Caco-2 (cell line): ENCODE measurements at regions not wholly inside any gene's neighbourhood (a gene's known extent, or its start where the extent isn't known, plus 50 kb on each side); places are given as distances from the start of the nearest gene placed in this dataset.

ENCODE experiments used
- BruUV-seq: library from RNA; stranded (reverse); fragments of 400-500 nt; replicated peaks from 2 replicates; lab custom pipeline; 2021; lab: Mats Ljungman, UMichigan
- CTCF ChIA-PET: fragments of 300-600 bp; sonication (Branson Sonifier 250); formaldehyde crosslinking; loops from one replicate; lab custom pipeline; 2022; ENCODE audit warnings: antibody characterized with exemption; lab: Charles Lee
- POLR2A ChIA-PET: fragments of 300-600 bp; sonication (Branson Sonifier 250); formaldehyde crosslinking; loops from one replicate; lab custom pipeline; 2022; ENCODE audit warnings: antibody characterized with exemption; lab: Charles Lee
- DNase-seq, 2 experiments: peaks; one replicate each; pipeline versions ENCODE4 v3.0.0 to v3.0.0-alpha.2; 2020 to 2022
- H3K27me3 ChIP-seq: replicated peaks from 2 replicates; pipeline ENCODE4 v1.6.0; 2011; ENCODE audit warnings: low read length; ENCODE audit not compliant: control insufficient read depth, insufficient read depth
- H3K36me3 ChIP-seq: 2 replicates; pipeline ENCODE4 v1.5.1; 2011; ENCODE audit warnings: low read length; ENCODE audit not compliant: control insufficient read depth, insufficient read depth
- H3K4me1 ChIP-seq: fragments of 250-450 bp; sonication (Bioruptor Pico); 2 replicates; pipeline ENCODE4 v1.5.1; 2020; ENCODE audit warnings: mild to moderate bottlenecking
- H3K4me3 ChIP-seq: 2 replicates; pipeline ENCODE4 v1.5.1; 2011; ENCODE audit warnings: low read depth, mild to moderate bottlenecking, control low read depth, low read length
- H3K9me3 ChIP-seq: fragments of 250-450 bp; sonication (Bioruptor Pico); 2 replicates; pipeline ENCODE4 v1.5.1; 2020; ENCODE audit warnings: mild to moderate bottlenecking, moderate library complexity
- H3K27ac Mint-ChIP-seq: one replicate; pipeline ENCODE4 v1.8.0; 2022; ENCODE audit warnings: mixed read lengths; ENCODE audit not compliant: unreplicated experiment
- H3K27me3 Mint-ChIP-seq: one replicate; pipeline ENCODE4 v1.8.0; 2022; ENCODE audit warnings: mixed read lengths; ENCODE audit not compliant: insufficient read depth, unreplicated experiment
- H3K36me3 Mint-ChIP-seq: one replicate; pipeline ENCODE4 v1.8.0; 2022; ENCODE audit warnings: mild to moderate bottlenecking, mixed read lengths; ENCODE audit not compliant: insufficient read depth, unreplicated experiment
- H3K4me1 Mint-ChIP-seq: one replicate; pipeline ENCODE4 v1.8.0; 2022; ENCODE audit warnings: low read depth, mixed read lengths; ENCODE audit not compliant: unreplicated experiment
- H3K4me3 Mint-ChIP-seq: one replicate; pipeline ENCODE4 v1.8.0; 2022; ENCODE audit warnings: mild to moderate bottlenecking, moderate library complexity, mixed read lengths; ENCODE audit not compliant: unreplicated experiment
- H3K9me3 Mint-ChIP-seq: one replicate; pipeline ENCODE4 v1.8.0; 2022; ENCODE audit warnings: mixed read lengths; ENCODE audit not compliant: unreplicated experiment
- CTCF ChIP-seq, 2 experiments: fragments of 200-600 bp in 1 of 2; IDR thresholded peaks; 1 replicate in 1 of 2; 2 replicates in 1 of 2; pipeline versions ENCODE4 v1.5.1 to v1.8.0; 2011 to 2022; ENCODE audit warnings: antibody characterized with exemption in 1 of 2, control low read depth in 1 of 2, inconsistent platforms in 1 of 2, low read depth in 1 of 2, low read length in 1 of 2, mild to moderate bottlenecking in 1 of 2, moderate library complexity in 1 of 2; ENCODE audit not compliant: insufficient read depth in 1 of 2, severe bottlenecking in 1 of 2, unreplicated experiment in 1 of 2
- intact Hi-C: fragments of 100-400 bp; cut with micrococcal nuclease; formaldehyde crosslinking; loops from one replicate; pipeline ENCODE4 v1.10.0; 2022; ENCODE audit not compliant: unreplicated experiment

GRCh38 chr11:71184421-71185210, 67.8 kb downstream of the SHANK2 start:
- H3K27ac Mint-ChIP-seq, result peak overlapping the region; percentile 38
- peaks cover 18% of the 10 kb centered on the region for H3K4me1 ChIP-seq
- no peak overlapping the region for H3K4me3 Mint-ChIP-seq
- CTCF ChIA-PET, result no interaction called here
- POLR2A ChIA-PET, result interaction anchor here (0.5 kb wide), 1 partner anchor 69 kb away, joined by 3 read pairs; no protein-coding TSS in a partner anchor
- peaks cover 55% of the 10 kb centered on the region for H3K36me3 Mint-ChIP-seq
- 0 out of 2 replicates have a peak, but pooled peaks cover 3% of the 10 kb centered on the region for H3K36me3 ChIP-seq
- no peaks in the 10 kb centered on the region for H3K27me3 ChIP-seq
- peak in 1 of 2 experiments; percentile 26 for DNase-seq
- no TSS peak for BruUV-seq
- peaks cover 28% of the 10 kb centered on the region for H3K4me1 Mint-ChIP-seq
- no peak for TF ChIP-seq CTCF (IDR thresholded peaks at IDR 0.05; ENCODE audit: insufficient read depth in 1 of 2, low read depth in 1 of 2, low read length in 1 of 2, severe bottlenecking in 1 of 2, unreplicated experiment in 1 of 2)
- no peaks in the 10 kb centered on the region for H3K9me3 Mint-ChIP-seq
- intact Hi-C loops, result loop anchor here (5.0 kb wide), 1 partner anchor 68 kb away; the partner anchor contains the start of gene SHANK2
- H3K4me3 ChIP-seq, result no peak overlapping the region
- no peaks in the 10 kb centered on the region for H3K27me3 Mint-ChIP-seq
- H3K9me3 ChIP-seq, result no peaks in the 10 kb centered on the region

- peaks cover 48% of the 10 kb centered on the region for H3K36me3 Mint-ChIP-seq
- POLR2A ChIA-PET, result no interaction called here
- Histone ChIP-seq H3K4me3 (no peak overlapping the region), H3K4me1 (peaks cover 25% of the 10 kb centered on the region), H3K27me3 (no peaks in the 10 kb centered on the region), H3K36me3 (0 out of 2 replicates have a peak, but pooled peaks cover 3% of the 10 kb centered on the region), H3K9me3 (no peaks in the 10 kb centered on the region)
- no TSS peak for BruUV-seq
- DNase-seq, result peak in 1 of 2 experiments; percentile 26
- no peak overlapping the region for H3K27ac Mint-ChIP-seq
- intact Hi-C loops, result loop anchor here (5.0 kb wide), 1 partner anchor 68 kb away; the partner anchor contains the start of gene SHANK2
- TF ChIP-seq CTCF (IDR thresholded peaks at IDR 0.05; ENCODE audit: insufficient read depth in 1 of 2, low read depth in 1 of 2, low read length in 1 of 2, severe bottlenecking in 1 of 2, unreplicated experiment in 1 of 2), result no peak
- CTCF ChIA-PET, result no interaction called here
- no peak overlapping the region for H3K4me3 Mint-ChIP-seq
- H3K27me3 Mint-ChIP-seq, result no peaks in the 10 kb centered on the region
- H3K9me3 Mint-ChIP-seq, result no peaks in the 10 kb centered on the region
- H3K4me1 Mint-ChIP-seq, result peaks cover 33% of the 10 kb centered on the region
Observed at GRCh38 chr11:71183878-71184277, 68.5 kb downstream of the SHANK2 start.

- Mint-ChIP-seq H3K27ac (no peak overlapping the region), H3K9me3 (peaks cover 2% of the 10 kb centered on the region), H3K36me3 (peaks cover 41% of the 10 kb centered on the region), H3K27me3 (no peaks in the 10 kb centered on the region), H3K4me3 (no peak overlapping the region), H3K4me1 (peaks cover 30% of the 10 kb centered on the region)
- no peak for TF ChIP-seq CTCF (IDR thresholded peaks at IDR 0.05; ENCODE audit: insufficient read depth in 1 of 2, low read depth in 1 of 2, low read length in 1 of 2, severe bottlenecking in 1 of 2, unreplicated experiment in 1 of 2)
- no TSS peak for BruUV-seq
- POLR2A ChIA-PET, result no interaction called here
- Histone ChIP-seq H3K27me3 (no peaks in the 10 kb centered on the region), H3K4me3 (no peak overlapping the region), H3K9me3 (no peaks in the 10 kb centered on the region), H3K36me3 (no peaks in the 10 kb centered on the region), H3K4me1 (peaks cover 25% of the 10 kb centered on the region)
- DNase-seq, result peak in 1 of 2 experiments; percentile 32
- intact Hi-C loops, result loop anchor here (5.0 kb wide), 1 partner anchor 69 kb away; the partner anchor contains the start of gene SHANK2
- CTCF ChIA-PET, result no interaction called here
Observed at GRCh38 chr11:71182791-71183677, 69.3 kb downstream of the SHANK2 start.
